ENCODE measurements at regions not wholly inside any gene's neighbourhood (a gene's known extent, or its start where the extent isn't known, plus 50 kb on each side); places are given as distances from the start of the nearest gene placed in this dataset.
"Not testable (repeated sequence)": the region's sequence is repeated elsewhere in the genome, so short reads cannot be mapped to it uniquely, and the experiment has no call there.

DNA sequence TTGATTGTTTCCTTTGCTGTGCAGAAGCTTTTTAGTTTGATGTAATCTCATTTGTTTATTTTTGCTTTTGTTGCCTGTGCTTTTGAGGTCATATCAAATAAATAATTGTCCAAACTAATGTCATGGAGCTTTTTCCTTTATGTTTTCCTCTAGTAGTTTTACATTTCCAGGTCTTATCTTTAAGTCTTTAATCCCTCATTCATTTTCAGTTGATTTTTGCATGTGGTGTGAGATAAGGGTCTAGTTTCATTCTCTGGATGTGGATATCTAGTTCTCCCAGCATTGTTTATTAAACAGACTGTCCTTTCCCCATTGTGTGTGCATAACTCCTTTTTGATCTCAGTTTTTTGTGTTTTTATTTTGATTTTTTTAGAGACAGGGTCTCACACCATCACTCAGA is 179.1 kb upstream of the STK26 start:
- no peak overlapping the region for H3K27ac Mint-ChIP-seq
- TF ChIP-seq CTCF (conservative IDR thresholded peaks at IDR 0.05) = no peak
- no peaks in the 10 kb centered on the region for H3K36me3 Mint-ChIP-seq
- H3K4me3 Mint-ChIP-seq = no peak overlapping the region
- H3K27me3 Mint-ChIP-seq = no peaks in the 10 kb centered on the region
- H3K9me3 Mint-ChIP-seq = no peaks in the 10 kb centered on the region
- DNase-seq (ENCODE audit: extremely low spot score, unreplicated experiment) = no peak
- H3K4me1 Mint-ChIP-seq (ENCODE audit: unreplicated experiment) = peaks cover 5% of the 10 kb centered on the region

DNA sequence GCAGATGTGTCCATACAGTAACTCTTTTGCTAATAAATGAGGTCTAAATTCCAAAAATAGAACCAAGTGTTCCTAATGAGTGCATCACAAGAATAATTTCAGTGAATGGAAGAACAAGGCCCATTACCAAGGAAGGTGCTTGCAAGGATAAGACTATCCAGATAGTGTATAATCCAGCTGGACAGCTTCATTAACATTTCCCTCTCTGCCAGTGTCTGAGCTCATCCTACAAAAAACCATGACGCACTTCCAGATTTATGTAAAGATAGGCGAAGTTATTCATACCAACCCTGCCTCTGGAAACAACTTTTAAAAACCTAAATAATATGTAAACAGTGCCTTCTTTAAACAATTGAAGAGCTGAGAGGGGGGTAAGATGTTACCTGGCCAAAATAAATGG is 177.9 kb upstream of the STK26 start:
- Mint-ChIP-seq H3K4me1 (ENCODE audit: unreplicated experiment) (peaks cover 5% of the 10 kb centered on the region), H3K4me3 (no peak overlapping the region), H3K27ac (no peak overlapping the region), H3K27me3 (no peaks in the 10 kb centered on the region), H3K36me3 (no peaks in the 10 kb centered on the region), H3K9me3 (no peaks in the 10 kb centered on the region)
- TF ChIP-seq CTCF (conservative IDR thresholded peaks at IDR 0.05) = no peak
- no peak for DNase-seq (ENCODE audit: extremely low spot score, unreplicated experiment)

GRCh38 chrX:131845771-131846170 is 177.3 kb upstream of the STK26 start:
- no peak overlapping the region for H3K27ac Mint-ChIP-seq
- no peaks in the 10 kb centered on the region for H3K9me3 Mint-ChIP-seq
- no peaks in the 10 kb centered on the region for H3K27me3 Mint-ChIP-seq
- H3K36me3 Mint-ChIP-seq = no peaks in the 10 kb centered on the region
- TF ChIP-seq CTCF (conservative IDR thresholded peaks at IDR 0.05) = no peak
- no peak overlapping the region for H3K4me3 Mint-ChIP-seq
- peaks cover 5% of the 10 kb centered on the region for H3K4me1 Mint-ChIP-seq (ENCODE audit: unreplicated experiment)
- no peak for DNase-seq (ENCODE audit: extremely low spot score, unreplicated experiment)

DNA sequence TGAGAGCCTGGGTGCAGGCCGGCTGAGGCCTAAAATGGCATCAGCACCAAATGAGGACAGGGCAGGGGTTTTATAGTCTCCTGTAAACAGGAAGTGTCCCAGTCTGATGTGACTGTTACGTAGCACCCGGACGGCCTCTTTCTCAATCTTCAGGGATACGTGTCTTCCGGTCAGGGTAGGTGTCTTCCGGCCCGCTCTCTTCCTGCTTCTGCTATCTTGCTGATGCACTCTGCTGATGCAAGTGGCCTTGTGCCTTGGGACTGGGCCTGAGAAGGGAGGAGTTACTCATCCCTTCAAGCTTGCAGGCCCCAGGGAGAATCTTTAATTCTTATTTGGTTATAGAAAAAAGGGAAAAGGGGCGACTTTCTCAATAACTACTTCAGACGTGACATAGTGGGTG is 172.1 kb upstream of the STK26 start:
- H3K4me3 Mint-ChIP-seq; H3K4me1 Mint-ChIP-seq (ENCODE audit: unreplicated experiment); H3K27me3 Mint-ChIP-seq; H3K9me3 Mint-ChIP-seq; DNase-seq (ENCODE audit: extremely low spot score, unreplicated experiment); H3K36me3 Mint-ChIP-seq; H3K27ac Mint-ChIP-seq: not testable (repeated sequence)

DNA sequence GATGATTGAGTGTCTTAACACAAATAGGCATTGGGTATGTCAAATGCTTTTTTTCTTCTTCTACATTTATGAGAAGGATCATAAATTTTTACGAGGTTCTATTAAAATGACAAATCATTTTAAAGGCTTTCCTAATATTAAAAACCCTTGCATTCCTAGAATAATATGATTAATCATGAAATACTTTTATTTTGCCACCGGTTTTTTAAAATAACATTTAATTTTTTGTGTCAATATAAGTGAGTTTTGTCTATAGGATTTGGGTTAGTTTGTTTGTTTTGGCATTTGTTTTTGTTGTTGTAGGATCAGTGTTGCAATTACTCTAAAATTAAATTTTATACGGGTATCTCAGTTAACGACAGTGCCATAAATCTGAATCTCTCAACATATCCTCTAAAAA is 169.7 kb upstream of the STK26 start:
- Mint-ChIP-seq H3K27ac (no peak overlapping the region), H3K4me1 (ENCODE audit: unreplicated experiment) (no peaks in the 10 kb centered on the region), H3K9me3 (no peaks in the 10 kb centered on the region), H3K4me3 (no peak overlapping the region), H3K36me3 (no peaks in the 10 kb centered on the region), H3K27me3 (no peaks in the 10 kb centered on the region)
- no peak for TF ChIP-seq CTCF (conservative IDR thresholded peaks at IDR 0.05)
- DNase-seq (ENCODE audit: extremely low spot score, unreplicated experiment) = no peak

- Mint-ChIP-seq H3K27me3 (no peaks in the 10 kb centered on the region), H3K9me3 (no peaks in the 10 kb centered on the region), H3K4me3 (no peak overlapping the region), H3K4me1 (ENCODE audit: unreplicated experiment) (no peaks in the 10 kb centered on the region), H3K27ac (no peak overlapping the region), H3K36me3 (no peaks in the 10 kb centered on the region)
- peak; percentile 69 for TF ChIP-seq CTCF (conservative IDR thresholded peaks at IDR 0.05)
- DNase-seq (ENCODE audit: extremely low spot score, unreplicated experiment) = no peak
Measured at GRCh38 chrX:131854581-131854980, 168.5 kb upstream of the STK26 start.
